Islet precursor cell (in vitro differentiated cells): ENCODE measurements at regions not wholly inside any gene's neighbourhood (a gene's known extent, or its start where the extent isn't known, plus 50 kb on each side); places are given as distances from the start of the nearest gene placed in this dataset.
"Not testable (repeated sequence)": the region's sequence is repeated elsewhere in the genome, so short reads cannot be mapped to it uniquely, and the experiment has no call there.

Source experiments
- DNase-seq: peaks from one replicate; pipeline ENCODE4 v3.0.0-alpha.2; 2018

DNA sequence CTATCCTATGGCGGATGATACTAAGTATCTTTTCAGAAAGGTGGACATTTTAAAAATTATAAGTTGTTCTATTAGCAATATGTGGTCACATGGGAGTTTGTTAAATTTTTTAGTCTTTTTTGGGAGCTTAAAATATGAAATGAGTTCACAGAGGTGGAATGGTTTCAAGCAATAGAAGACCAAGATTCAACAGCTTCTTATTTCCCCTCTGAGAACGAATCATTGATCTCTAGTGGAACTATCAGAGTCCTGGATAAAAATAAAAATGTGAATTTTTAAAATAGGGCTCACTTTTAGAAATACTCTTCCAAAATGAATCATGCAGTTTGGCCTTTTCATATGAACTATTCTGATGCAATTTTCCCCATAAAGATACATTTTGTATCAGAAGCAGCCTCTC is 467.7 kb upstream of the KLF6 start:
- DNase-seq = no peak

DNA sequence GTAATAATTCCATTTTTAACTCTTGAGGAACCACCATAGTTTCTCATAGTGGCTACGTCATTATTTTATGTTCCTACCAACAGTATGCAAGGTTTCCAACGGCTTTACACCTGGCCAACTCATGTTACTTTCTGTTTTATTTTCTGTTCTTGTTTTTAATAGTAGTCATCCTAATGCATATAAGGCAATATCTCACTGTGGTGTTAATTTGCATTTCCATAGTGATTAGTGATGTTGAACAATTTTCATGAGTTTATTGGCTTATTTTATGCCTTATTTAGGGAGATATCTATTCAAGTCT is 465.5 kb upstream of the KLF6 start:
- no peak for DNase-seq

DNA sequence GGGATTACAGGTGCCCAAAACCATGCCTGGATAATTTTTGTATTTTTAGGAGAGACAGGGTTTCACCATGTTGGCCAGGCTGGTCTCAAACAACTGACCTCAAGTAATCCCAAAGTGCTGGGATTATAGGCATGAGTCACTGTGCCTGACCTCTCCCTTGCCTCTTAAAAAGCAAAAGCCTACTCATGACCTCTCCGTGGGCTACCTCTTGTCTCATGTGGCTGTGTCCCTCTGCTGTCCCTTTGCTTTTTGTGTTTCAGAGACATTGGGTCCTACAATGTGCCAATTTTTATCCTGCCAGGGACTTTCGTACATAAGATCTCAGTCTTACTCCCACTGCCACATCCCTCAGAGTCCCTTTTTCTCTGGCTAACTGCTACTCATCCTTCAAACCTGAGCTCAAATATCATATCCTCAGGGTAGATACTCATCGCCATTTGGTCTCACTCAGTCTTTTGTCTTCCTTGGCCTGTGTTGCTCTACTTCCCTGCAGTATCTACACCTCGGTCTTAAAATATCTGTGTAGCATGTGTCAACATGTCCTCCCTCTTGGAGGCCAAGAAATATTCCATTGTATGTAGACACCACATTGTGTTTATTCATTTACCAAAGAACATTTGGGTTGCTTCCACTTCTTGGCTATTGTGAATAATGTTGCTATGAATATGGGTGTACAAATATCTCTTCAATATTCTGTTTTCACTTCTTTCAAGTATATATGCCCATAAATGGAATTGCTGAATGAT is 465.0 kb upstream of the KLF6 start:
- no peak for DNase-seq

DNA sequence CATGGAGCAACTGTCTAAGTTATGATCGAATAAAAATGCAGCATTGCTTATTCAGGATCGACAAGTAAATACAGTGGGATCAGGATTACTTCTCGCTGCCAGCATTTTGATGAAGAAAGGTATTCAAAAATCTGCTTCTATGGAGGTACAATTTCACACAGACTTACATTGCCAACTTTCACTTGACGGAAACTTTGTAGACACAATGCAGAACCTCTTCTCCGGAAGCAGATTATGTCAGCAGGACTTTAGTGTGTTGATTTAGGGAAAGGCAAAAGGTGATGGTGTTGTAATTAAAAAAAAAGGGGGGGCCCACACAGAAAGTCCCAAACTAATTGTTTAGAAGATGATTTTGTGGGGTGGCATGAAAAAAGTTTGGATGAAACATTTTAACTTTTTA is 462.4 kb upstream of the KLF6 start:
- DNase-seq = no peak

DNA sequence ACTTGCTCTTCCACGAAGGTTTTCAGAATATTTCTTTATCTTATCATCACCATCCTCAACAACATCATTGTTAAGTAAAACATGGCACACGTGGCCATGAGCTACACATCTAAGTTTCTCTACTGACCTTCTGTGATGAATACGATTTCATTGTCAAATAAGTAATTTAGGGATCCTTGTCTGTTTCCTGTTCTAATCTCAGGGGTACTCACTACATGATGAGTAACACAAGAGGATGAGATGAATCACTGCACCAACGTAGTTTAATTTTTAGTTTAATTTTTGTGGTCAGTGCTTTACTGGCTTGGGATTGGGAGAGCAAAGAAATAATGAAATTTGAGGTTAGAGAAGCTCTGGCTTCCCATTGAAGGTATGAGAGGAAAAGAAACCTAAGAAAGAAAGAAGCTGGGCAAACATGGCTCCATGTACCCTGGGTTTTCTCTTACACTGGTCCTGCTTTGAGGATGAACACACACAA is 461.9 kb upstream of the KLF6 start:
- no peak for DNase-seq

DNA sequence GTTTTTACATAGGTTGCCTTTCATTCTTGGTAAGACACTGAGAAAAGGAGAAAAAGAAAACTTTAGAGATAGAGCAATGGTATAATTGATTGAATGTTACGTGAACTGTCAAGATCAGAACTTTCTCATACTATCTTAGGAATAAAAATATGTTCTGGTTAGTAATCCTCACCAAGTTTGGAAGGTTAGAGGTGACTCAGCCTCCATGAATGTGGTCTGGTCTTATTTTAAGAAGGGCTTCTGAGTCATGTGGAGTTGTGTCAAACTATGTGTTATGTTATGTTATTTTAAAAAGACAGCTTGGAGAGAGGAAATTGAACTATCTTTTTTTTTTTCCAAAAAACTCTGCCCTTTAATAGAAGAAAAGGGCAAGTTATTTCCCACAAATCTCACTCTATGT is 458.6 kb upstream of the KLF6 start:
- DNase-seq = no peak

DNA sequence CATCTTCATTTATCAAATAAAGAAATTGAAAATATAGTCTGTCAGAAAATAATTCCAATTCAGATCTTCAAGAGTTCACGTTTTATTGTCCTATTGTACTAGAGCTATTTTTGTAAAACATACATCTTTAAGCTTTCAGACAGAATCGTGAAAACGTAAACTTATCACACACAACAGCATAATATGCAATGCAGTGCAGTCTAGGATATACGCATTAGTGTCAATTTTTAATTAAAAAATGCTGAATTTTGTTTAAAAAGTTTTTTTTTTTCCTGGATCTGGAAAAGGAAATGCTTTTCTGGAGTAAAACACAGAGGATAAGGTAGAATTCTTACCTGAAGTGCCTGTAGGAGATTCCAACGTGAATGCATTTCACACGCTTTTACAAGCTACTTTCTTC is 458.2 kb upstream of the KLF6 start:
- no peak for DNase-seq

DNA sequence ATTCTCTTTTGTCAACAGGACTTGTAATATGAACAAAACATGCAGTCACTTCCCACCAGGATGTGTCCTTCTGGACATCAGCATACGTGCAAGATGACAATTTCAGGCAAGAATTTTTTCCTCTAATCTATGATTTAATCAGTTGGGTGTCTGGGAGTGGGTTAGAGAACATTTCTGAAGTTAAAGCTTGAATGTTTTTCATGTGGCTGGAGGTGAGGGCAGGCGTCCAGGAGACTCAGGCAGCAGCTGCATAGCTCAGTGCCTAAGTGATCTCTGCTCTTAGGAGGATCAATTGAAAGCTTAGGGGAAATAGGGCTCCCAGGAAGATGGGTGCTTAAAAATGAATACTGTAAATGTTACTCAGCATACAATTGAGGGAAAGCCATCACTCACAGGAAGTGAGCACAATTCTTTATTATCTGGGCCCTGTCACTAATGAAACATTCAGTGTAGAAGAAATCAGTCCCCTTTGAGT is 457.6 kb upstream of the KLF6 start:
- DNase-seq = peak; percentile 87

DNA sequence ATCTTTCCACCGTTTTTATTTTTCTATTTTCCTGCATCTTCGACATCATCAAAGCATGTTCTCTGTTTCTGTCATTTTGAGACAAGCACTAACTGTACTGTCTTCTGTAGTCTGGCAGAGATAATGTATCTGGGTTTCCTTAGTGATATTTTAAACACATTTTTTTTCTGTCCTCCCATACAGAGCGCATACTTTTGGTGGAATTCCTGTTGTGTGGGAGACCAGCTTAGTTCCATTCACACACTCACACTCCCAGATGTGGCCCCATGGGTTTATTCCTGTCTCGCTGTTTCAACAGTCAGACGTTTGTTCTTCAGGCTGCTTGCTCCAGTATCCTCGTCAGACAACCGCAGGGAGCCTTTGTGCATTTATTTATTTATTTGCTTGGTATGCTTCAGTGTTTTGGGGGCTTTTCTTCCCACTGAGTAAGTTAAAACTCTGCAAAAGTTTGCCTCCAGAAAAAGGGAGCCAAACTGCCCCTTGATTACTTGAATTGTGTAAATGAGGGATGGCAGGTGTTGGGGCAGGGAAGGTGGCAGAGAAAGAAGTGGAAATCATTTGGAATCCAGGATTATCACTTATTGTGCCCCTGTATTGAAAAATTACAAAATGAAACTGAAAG is 456.8 kb upstream of the KLF6 start:
- peak; percentile 95 for DNase-seq

DNA sequence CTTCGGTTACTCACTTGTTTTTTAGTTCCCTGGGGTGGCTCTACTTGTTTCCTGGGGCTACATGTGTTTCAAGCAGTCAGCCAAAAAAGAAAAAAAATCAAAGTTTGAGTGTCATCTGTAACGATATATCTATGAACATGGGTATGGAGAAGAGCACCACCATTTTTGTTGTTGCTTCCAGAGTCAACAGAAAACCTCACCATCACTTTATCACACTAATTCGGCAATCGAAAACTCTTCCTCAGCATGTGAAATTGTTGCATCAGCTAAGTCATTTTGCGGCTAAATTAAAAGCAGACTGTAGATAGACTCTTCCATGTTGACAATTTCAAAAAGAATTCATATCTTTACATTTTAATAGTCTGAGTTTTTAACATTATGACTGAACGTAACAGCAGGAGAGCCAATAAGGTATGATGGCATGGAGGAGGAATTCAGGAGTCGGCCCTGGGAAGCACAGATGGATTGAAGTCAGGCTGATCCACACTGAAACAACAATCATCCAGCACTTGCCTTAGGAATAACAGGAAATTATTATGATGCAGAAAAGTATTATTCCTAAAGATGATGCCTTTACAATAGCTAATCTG is 455.7 kb upstream of the KLF6 start:
- DNase-seq = no peak

DNA sequence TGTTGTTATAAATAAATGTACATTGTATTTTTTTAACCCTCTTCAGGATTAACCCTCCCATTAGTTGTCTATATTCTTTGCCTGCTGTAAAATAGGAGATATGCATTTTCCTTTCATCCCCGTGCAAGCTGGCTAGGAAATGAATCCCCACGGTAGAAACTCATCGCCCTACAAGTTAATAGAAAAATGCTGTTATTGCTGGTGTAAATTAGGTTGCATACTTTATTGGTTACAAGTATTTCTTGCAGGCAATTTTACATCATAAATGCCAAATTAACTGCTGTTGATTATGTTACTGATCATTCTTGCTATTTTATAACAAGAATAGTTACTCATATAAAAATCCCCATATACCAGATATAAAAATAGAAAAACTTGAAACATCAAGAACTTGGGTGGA is 454.2 kb upstream of the KLF6 start:
- DNase-seq = no peak

DNA sequence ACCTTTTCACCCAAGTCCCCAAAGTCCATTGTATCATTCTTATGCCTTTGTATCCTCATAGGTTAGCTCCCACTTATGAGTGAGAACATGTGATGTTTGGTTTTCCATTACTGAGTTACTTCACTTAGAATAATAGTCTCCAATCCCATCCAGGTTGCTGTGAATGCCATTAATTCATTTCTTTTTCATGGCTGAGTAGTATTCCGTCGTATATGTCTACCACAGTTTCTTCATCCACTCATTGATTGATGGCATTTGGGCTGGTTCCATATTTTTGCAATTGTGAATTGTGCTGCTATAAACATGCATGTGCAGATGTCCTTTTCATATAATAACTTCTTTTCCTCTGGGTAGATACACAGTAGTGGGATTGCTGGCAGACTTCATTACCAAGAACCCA is 451.9 kb upstream of the KLF6 start:
- not testable (repeated sequence) for DNase-seq

DNA sequence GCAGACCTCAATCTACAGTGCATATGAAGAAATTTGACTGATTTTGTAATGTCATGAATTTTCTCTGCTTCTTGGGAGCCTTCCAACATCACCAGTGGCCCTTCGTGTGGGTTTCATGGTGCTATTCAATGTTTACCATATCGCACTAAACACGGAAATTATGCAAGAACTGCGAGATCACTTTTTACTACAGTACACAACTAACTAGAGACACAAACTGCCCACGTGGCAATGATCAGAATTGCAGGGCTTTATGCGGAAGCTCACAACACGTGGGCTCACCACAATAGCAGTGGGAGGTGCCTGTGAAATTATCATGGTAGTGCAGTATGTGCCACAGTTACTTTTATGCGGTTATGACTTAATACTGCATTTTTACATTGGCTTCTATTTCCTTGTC is 449.7 kb upstream of the KLF6 start:
- DNase-seq = no peak

DNA sequence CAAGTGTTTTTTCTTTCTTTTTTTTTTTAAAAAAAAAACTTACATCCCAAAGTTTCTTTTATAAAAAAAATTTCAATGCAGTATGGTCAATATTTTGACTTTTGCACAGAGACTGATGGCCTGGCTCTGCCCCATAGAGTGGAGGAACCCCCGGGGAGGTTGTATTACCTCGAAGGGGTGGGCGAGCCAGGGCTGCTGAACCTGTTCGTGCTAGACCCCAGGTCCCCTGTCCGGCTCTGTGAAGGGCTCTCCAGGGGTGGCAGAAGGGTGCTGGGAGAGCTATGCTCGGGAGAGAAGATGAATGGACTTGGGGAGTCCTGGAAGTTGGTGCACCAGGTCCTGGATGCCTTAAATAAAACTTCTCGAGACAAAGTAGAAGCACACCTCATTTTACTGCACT is 446.4 kb upstream of the KLF6 start:
- no peak for DNase-seq

DNA sequence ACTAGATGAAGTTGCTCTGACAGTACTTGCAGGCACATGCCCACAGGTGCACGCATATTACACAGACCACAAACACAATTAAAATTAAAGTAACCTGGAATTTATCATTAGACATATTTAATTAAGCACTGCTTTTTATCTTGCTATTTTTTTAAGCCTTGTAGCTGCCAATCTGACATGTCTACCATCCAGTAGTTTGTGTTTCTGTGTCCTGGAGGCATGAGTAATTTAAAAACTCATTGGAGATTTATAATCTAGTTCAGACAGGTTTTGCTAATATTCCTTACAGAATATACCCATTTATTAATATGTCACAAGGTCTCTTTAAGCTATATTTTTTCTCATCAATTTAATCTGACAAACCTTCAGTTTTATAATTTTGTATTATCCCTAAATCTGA is 445.0 kb upstream of the KLF6 start:
- no peak for DNase-seq

DNA sequence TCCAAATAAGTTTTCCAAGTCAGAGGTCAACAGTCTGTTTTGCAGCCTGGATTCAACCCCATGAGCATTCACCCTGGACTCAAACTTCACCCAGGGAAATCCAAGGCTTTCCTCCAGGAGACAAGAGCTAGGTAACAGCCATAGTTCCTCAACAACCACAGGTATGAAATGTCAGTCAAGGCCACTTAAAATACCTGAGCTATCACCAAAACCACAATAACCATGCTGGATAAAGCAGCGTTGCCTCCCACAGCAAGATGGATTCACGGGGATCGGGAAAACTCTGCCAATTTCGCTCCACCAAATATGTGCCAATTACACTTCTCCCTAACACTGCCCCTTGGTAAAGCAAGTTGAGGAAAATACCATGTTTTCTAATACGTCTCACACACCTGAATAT is 444.1 kb upstream of the KLF6 start:
- no peak for DNase-seq

DNA sequence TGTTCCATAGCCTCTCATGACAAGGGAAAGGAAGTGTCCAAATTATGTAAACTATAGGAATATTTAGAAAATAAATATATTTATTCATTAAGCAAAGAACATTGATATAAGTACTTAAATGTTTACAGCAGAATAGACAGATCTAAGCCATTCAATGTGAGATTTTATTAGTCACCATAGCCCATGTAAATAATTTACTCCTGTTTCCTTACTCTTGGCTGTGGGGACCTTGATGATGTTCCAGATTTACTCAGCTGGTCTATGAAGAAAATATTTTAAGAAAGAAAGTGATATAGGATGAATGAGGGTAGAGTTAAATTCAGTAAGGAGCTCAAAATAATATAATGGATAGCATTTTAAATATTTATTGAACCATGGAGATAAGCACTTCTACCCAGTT is 442.6 kb upstream of the KLF6 start:
- DNase-seq = no peak

DNA sequence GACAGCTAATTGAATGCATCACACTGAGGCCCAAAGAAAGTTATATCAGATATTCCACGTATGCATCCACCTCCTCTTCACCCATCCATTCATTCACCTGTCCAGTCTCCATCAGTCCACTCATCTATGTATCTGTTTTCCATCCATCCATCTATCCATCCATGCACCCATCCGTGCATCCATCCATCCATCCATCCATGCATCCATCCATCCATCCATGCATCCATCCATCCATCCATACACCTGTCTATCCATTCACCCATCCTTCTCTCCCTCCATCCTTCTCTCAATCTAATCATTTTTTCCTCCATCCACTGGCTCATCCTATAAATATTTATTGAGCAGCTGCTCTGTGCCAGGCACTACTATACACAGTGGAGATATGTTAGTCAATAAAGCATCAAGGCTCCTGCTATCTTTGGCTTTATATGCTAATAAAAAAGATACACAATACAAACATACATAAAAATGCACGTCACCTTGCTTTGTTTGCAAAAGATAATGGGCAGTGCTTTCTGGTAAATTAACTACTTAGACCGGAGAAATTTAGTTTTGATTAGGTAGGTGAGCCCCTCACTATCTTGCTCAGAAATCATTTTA is 442.0 kb upstream of the KLF6 start:
- no peak for DNase-seq

DNA sequence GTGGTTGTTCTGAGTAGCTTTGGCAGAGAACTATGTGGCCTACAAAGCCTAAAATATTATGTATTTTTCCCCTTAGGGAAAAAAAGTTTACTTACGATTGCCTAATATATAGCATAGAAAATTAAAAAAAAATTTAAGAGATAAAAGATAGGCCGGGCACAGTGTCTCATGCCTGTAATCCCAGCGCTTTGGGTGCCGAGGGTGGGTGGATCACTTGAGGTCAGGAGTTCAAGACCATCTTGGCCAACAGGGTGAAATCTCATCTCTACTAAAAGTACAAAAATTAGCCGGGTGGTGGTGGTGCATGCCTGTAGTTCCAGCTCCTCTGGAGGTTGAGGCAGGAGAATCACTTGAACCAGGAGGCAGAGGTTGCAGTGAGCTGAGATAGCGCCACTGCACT is 439.2 kb upstream of the KLF6 start:
- DNase-seq = no peak

DNA sequence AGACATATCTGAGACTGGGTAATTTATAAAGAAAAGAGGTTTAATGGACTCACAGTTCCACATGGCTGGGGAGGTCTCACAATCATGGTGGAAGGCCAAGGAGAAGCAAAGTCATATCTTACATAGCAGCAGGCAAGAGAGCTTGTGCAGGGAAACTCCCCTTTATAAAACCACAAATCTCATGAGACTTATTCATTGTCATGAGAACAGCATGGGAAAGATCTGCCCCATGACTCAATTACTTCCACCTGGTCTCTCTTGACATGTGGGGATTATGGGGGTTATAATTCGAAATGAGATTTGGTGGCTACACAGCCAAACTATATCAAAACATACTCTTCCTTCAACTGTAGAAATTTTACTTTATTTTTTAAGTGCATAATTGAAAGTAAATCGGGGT is 436.3 kb upstream of the KLF6 start:
- DNase-seq = not testable (repeated sequence)

DNA sequence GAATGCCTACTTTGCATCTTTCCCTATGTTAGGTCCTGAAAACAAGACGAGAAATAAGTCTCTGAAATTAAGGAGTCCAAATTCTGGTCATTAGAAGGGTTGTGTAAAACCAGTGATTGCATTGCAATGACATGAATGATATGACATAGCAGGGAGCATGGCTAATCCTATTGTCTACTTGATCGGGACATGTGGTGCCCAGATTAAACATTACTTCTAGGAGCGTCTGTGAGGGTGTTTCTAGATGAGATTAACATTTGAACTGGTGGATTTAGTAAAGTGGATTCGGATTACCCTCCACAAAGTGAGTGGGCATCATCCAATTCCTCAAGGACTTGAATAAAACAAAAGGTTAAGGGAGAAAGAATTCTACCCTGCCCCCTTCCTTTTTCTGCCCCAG is 434.9 kb upstream of the KLF6 start:
- DNase-seq = no peak

DNA sequence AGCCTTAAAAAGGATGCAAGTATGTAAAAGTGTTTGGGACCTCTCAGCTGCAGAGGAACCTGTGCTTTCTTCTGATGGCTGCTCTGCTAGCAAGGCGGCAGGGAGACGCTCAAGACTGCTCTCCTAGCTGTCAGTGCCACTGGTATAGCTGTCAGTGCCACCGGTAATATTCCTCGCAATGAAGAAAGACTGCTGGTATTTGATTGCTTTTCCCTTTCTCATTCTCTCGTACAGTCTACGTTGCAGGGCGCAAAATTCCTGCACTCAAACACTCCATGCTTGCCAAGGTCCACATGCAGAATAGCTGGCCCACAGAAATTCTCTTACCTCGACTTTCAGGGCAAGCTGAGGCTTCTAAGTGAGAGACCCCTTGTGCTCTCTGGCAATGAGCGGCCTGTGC is 432.6 kb upstream of the KLF6 start:
- DNase-seq = no peak

DNA sequence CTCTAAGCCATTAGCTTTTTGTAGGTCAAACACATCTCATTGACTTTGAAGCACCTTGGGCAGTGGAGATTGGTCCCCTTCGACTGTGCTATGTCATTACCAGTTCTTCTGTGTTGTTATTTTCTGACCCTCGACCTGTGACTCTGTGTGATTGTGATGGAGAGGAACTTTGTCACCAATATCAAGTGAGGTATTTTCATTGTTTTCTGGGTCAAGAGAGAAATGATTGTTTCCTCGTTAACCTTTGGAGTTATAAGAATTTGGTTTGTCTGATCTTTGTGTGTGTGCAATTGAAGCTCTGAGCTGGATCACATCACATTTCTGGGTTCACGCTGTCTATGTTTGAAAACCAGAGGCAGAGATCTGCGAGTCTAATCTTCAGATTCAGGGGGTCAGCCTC is 432.2 kb upstream of the KLF6 start:
- DNase-seq = no peak

DNA sequence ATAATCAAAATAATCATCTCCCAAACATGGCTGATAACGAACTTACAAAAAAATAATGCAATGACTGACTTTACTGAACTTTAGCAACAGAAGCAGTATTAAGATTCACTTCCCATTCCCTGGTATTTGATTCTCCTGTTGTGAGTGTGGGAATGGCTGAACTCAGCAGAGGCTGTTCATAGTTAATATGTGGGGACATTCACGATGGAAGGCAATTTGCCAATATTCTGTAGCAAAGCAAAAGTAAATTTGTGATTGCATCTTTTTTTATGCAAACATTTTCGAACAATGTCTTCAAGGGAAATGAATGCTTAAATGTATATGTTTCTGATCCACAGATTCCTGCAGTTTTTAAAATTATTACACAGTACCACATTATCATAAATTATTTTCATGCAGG is 431.7 kb upstream of the KLF6 start:
- DNase-seq = no peak
